ENCODE measurements at regions not wholly inside any gene's neighbourhood (a gene's known extent, or its start where the extent isn't known, plus 50 kb on each side); places are given as distances from the start of the nearest gene placed in this dataset.

GRCh38 chr2:74740741-74741431 is 86.8 kb downstream of the SEMA4F start:
- Histone ChIP-seq H3K23ac (ENCODE audit: insufficient read length) (no peak overlapping the region), H3K36me3 (ENCODE audit: control insufficient read depth in 2 of 4, insufficient read depth in 4 of 4, low read length in 3 of 4) (no peaks in the 10 kb centered on the region; a peak in 1 of 8 replicates), H3K14ac (ENCODE audit: insufficient read length) (no peak overlapping the region), H2AK5ac (ENCODE audit: low read depth, low read length) (no peak overlapping the region), H3K9ac (replicated peaks in 1 of 4; ENCODE audit: extremely low read depth in 1 of 4, low read depth in 3 of 4, low read length in 3 of 4) (no peak overlapping the region), H4K91ac (replicated peaks; ENCODE audit: insufficient read length, low read length) (no peak overlapping the region), H4K8ac (ENCODE audit: extremely low read depth, insufficient read depth, low read length) (no peak overlapping the region), H3K56ac (replicated peaks; ENCODE audit: insufficient read length, low read depth, low read length) (no peak overlapping the region), H3K18ac (ENCODE audit: extremely low read depth, low read length) (no peak overlapping the region), H3K27ac (ENCODE audit: low read depth, low read length) (no peak overlapping the region), H4K5ac (ENCODE audit: insufficient read length, low read depth, low read length) (no peak overlapping the region), H3K79me1 (ENCODE audit: low read depth, low read length) (no peaks in the 10 kb centered on the region), H2AFZ (ENCODE audit: low read length) (0 out of 2 replicates have a peak overlapping the region, but pooled peaks have one; percentile 19), H3K23me2 (ENCODE audit: low read depth, low read length) (no peaks in the 10 kb centered on the region), H4K20me1 (replicated peaks in 1 of 2; ENCODE audit: control insufficient read depth in 1 of 2, insufficient read depth in 2 of 2, low read length in 2 of 2) (no peaks in the 10 kb centered on the region), H2BK15ac (ENCODE audit: low read length) (no peak overlapping the region), H2BK5ac (ENCODE audit: low read depth, low read length) (no peak overlapping the region), H3K4me1 (replicated peaks in 1 of 4; ENCODE audit: control insufficient read depth in 3 of 4, insufficient read depth in 4 of 4, low read length in 3 of 4) (peaks cover 0 to 6% (median 2%) of the 10 kb centered on the region in 4 experiments; a peak in 2 of 7 replicates), H2BK20ac (ENCODE audit: low read length) (no peak overlapping the region), H3K79me2 (ENCODE audit: control insufficient read depth in 1 of 2, insufficient read depth in 2 of 2, low read length in 2 of 2) (no peaks in the 10 kb centered on the region), H3K27me3 (replicated peaks in 1 of 4; ENCODE audit: control insufficient read depth in 3 of 4, extremely low read depth in 1 of 4, insufficient read depth in 3 of 4, low read length in 3 of 4) (no peaks in the 10 kb centered on the region), H3K4me2 (ENCODE audit: insufficient read depth in 1 of 2, low read depth in 2 of 2, low read length in 2 of 2) (no peak overlapping the region), H2BK12ac (ENCODE audit: low read depth, low read length) (no peak overlapping the region; the same call in 1 of the 2 replicates), H3K4me3 (ENCODE audit: extremely low read depth in 1 of 4, insufficient read depth in 2 of 4, low read depth in 3 of 4, low read length in 4 of 4) (no peak overlapping the region), H2BK120ac (replicated peaks; ENCODE audit: low read depth, low read length) (no peak overlapping the region), H3K4ac (replicated peaks; ENCODE audit: insufficient read length, low read depth, low read length) (no peak overlapping the region), H3K9me3 (ENCODE audit: insufficient read depth in 2 of 2, low read depth in 1 of 2, low read length in 1 of 2) (peaks cover 3 to 6% of the 10 kb centered on the region in 2 experiments; a peak in 1 of 4 replicates)
- no peak for FAIRE-seq
- CTCF ChIA-PET (ENCODE audit: partially characterized antibody), result interaction anchor here (0.6 to 2.9 kb wide), 10 partner anchors 11 to 800 kb away, joined by 3 to 11 read pairs (median 4); partner anchors contain the start of gene HK2
- peak in 1 of 2 experiments; percentile 43 for DNase-seq (ENCODE audit: low read depth in 1 of 2, low spot score in 2 of 2)
- TF ChIP-seq MAX (IDR thresholded peaks at IDR 0.05), result peak; percentile 36; the same call in 1 of the 2 replicates
- TF ChIP-seq ASH2L (IDR thresholded peaks at IDR 0.05; ENCODE audit: low read length), result no peak
- TF ChIP-seq RAD21 (IDR thresholded peaks at IDR 0.05 in 1 of 2, conservative IDR thresholded peaks at IDR 0.05 in 1 of 2; ENCODE audit: low read depth in 2 of 2, low read length in 2 of 2), result peak in 1 of 2 experiments; percentile 10; a peak in 1 of 4 replicates
- 73% methylated on average over 13 of the region's 13 CpGs; no CpG with 5 or more reads in 1 of the 2 experiments for WGBS, 2 experiments (ENCODE audit: extremely low coverage in 1 of 2, insufficient coverage in 1 of 2, insufficient read length in 1 of 2, insufficient replicate concordance in 2 of 2, low coverage in 1 of 2, low lambda C conversion rate in 2 of 2, missing lambda C conversion rate in 1 of 2)
- POLR2A ChIA-PET (ENCODE audit: partially characterized antibody), result interaction anchor here (1.0 to 2.3 kb wide), 3 partner anchors 10 to 94 kb away, joined by 3 to 8 read pairs (median 6); partner anchors contain the start of gene HK2

Measured in H1 (cell line).